ENCODE measurements at regions not wholly inside any gene's neighbourhood (a gene's known extent, or its start where the extent isn't known, plus 50 kb on each side); places are given as distances from the start of the nearest gene placed in this dataset.

DNA sequence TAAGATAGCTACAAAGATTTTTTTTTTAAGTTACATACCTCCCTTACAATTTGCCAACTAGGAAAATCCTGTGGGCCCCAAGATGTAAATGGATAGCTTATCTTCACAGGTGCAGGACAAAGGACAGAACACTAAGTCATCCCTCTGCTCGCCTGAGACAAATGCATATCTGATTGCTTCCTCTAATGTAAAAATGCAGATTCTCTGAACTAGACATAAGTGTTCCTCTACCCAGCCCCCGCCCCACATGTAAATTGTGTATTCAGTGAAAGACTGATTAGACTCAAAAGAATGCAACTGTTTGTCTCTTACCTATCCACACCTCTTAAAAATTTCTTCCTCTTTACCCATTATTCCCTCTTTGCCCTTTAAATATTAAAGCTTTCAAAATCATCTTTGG lies 96.5 kb downstream of the CYP26B1 start:
- no peak for DNase-seq (ENCODE audit: low spot score)
- Histone ChIP-seq H3K27ac (ENCODE audit: low read depth, low read length, poor library complexity, severe bottlenecking) (no peak overlapping the region), H3K4me1 (ENCODE audit: insufficient read depth, low read length, poor library complexity, severe bottlenecking) (no peaks in the 10 kb centered on the region), H3K4me3 (ENCODE audit: low read depth, low read length, poor library complexity, severe bottlenecking) (no peak overlapping the region), H3K27me3 (replicated peaks; ENCODE audit: insufficient read depth, low read depth, low read length, poor library complexity) (no peaks in the 10 kb centered on the region), H3K36me3 (ENCODE audit: insufficient read depth, low read length, poor library complexity, severe bottlenecking) (no peaks in the 10 kb centered on the region), H3K9me3 (ENCODE audit: low read depth, low read length, poor library complexity, severe bottlenecking) (no peaks in the 10 kb centered on the region)
- intact Hi-C loops (cut with micrococcal nuclease; ENCODE audit: unreplicated experiment) = no loop called here
- no TSS peak for BruUV-seq (replicated peaks)
- ChIA-PET CTCF (no interaction called here), POLR2A (ENCODE audit: low non-redundant PET) (no interaction called here)
- no peak for TF ChIP-seq EZH2 (IDR thresholded peaks at IDR 0.05; ENCODE audit: borderline replicate concordance, low read depth, low read length, poor library complexity, severe bottlenecking)
- TF ChIP-seq, protein P1, sequence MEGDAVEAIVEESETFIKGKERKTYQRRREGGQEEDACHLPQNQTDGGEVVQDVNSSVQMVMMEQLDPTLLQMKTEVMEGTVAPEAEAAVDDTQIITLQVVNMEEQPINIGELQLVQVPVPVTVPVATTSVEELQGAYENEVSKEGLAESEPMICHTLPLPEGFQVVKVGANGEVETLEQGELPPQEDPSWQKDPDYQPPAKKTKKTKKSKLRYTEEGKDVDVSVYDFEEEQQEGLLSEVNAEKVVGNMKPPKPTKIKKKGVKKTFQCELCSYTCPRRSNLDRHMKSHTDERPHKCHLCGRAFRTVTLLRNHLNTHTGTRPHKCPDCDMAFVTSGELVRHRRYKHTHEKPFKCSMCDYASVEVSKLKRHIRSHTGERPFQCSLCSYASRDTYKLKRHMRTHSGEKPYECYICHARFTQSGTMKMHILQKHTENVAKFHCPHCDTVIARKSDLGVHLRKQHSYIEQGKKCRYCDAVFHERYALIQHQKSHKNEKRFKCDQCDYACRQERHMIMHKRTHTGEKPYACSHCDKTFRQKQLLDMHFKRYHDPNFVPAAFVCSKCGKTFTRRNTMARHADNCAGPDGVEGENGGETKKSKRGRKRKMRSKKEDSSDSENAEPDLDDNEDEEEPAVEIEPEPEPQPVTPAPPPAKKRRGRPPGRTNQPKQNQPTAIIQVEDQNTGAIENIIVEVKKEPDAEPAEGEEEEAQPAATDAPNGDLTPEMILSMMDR (conservative IDR thresholded peaks at IDR 0.05; ENCODE audit: low read depth, low read length) = no peak

- ChIA-PET POLR2A (ENCODE audit: low non-redundant PET) (no interaction called here), CTCF (no interaction called here)
- Histone ChIP-seq H3K36me3 (ENCODE audit: insufficient read depth, low read length, poor library complexity, severe bottlenecking) (no peaks in the 10 kb centered on the region), H3K27ac (ENCODE audit: low read depth, low read length, poor library complexity, severe bottlenecking) (no peak overlapping the region), H3K4me1 (ENCODE audit: insufficient read depth, low read length, poor library complexity, severe bottlenecking) (no peaks in the 10 kb centered on the region), H3K9me3 (ENCODE audit: low read depth, low read length, poor library complexity, severe bottlenecking) (no peaks in the 10 kb centered on the region), H3K4me3 (ENCODE audit: low read depth, low read length, poor library complexity, severe bottlenecking) (no peak overlapping the region), H3K27me3 (replicated peaks; ENCODE audit: insufficient read depth, low read depth, low read length, poor library complexity) (no peaks in the 10 kb centered on the region)
- DNase-seq (ENCODE audit: low spot score) = no peak
- intact Hi-C loops (cut with micrococcal nuclease; ENCODE audit: unreplicated experiment) = no loop called here
- BruUV-seq (replicated peaks) = no TSS peak
- TF ChIP-seq, protein P1 (conservative IDR thresholded peaks at IDR 0.05; ENCODE audit: low read depth, low read length) = no peak
- TF ChIP-seq EZH2 (IDR thresholded peaks at IDR 0.05; ENCODE audit: borderline replicate concordance, low read depth, low read length, poor library complexity, severe bottlenecking) = no peak
These were observed 96.9 kb downstream of the CYP26B1 start for GRCh38 chr2:72050734-72051133.

DNA sequence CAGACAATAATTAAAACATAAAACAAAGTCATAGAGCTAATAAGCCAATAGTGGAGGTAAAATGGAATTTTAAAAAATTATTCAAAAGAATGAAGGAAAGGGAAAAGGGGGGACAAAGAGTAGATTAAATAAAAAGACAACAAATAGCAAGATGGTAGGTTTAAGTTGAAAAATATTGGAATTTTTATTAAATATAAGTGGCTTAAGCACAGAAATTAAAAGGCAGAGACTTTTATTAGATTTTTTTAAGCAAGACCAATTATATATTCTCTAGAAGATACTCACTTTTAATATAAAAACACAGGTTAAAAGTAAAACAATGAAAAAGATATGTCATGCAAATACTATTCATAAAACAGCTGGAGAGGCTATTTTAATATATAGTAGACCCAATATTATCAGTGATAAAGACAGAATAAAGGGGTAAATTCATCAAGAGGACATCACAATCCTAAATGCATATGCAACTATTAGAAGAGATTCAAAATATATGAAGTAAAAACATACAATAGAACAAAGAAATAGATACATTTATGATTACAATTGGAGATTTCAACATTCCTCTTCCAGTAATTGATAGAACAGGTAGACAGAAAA lies 98.7 kb downstream of the CYP26B1 start:
- BruUV-seq (replicated peaks) = no TSS peak
- Histone ChIP-seq H3K27me3 (replicated peaks; ENCODE audit: insufficient read depth, low read depth, low read length, poor library complexity) (no peaks in the 10 kb centered on the region), H3K4me3 (ENCODE audit: low read depth, low read length, poor library complexity, severe bottlenecking) (no peak overlapping the region), H3K36me3 (ENCODE audit: insufficient read depth, low read length, poor library complexity, severe bottlenecking) (no peaks in the 10 kb centered on the region), H3K4me1 (ENCODE audit: insufficient read depth, low read length, poor library complexity, severe bottlenecking) (no peaks in the 10 kb centered on the region), H3K9me3 (ENCODE audit: low read depth, low read length, poor library complexity, severe bottlenecking) (peaks cover 12% of the 10 kb centered on the region), H3K27ac (ENCODE audit: low read depth, low read length, poor library complexity, severe bottlenecking) (no peak overlapping the region)
- DNase-seq (ENCODE audit: low spot score) = no peak
- no peak for TF ChIP-seq EZH2 (IDR thresholded peaks at IDR 0.05; ENCODE audit: borderline replicate concordance, low read depth, low read length, poor library complexity, severe bottlenecking)
- TF ChIP-seq, protein P1 (conservative IDR thresholded peaks at IDR 0.05; ENCODE audit: low read depth, low read length) = no peak
- intact Hi-C loops (cut with micrococcal nuclease; ENCODE audit: unreplicated experiment) = no loop called here
- POLR2A ChIA-PET (ENCODE audit: low non-redundant PET) = no interaction called here
- CTCF ChIA-PET = no interaction called here

All from A673 (cell line).